Thyroid gland (tissue), 4 donors: ENCODE measurements at regions not wholly inside any gene's neighbourhood (a gene's known extent, or its start where the extent isn't known, plus 50 kb on each side); places are given as distances from the start of the nearest gene placed in this dataset.

Experiments
- DNase-seq, 2 donors: peaks; one replicate each; pipeline ENCODE4 v3.0.0-alpha.2; 2019
- H3K27ac ChIP-seq, 3 donors: fragments of 200-600 bp; sonication (generic); 1 replicate in 2 of 3; 2 replicates in 1 of 3; pipeline ENCODE4 v1.5.1; 2016 to 2019; ENCODE audit warnings: mild to moderate bottlenecking in 1 of 3, moderate library complexity in 1 of 3
- H3K27me3 ChIP-seq: fragments of 200-600 bp; sonication (generic); one replicate; pipeline ENCODE4 v1.5.1; 2019
- H3K36me3 ChIP-seq, 2 donors: fragments of 200-600 bp; sonication (generic); one replicate each; pipeline ENCODE4 v1.5.1; 2016 to 2019
- H3K4me1 ChIP-seq, 2 donors: fragments of 200-600 bp; sonication (generic); one replicate each; pipeline ENCODE4 v1.5.1; 2017 to 2019
- H3K4me3 ChIP-seq, 3 donors: fragments of 200-600 bp; sonication (generic); replicated peaks in 1 of 3; 1 replicate in 2 of 3; 2 replicates in 1 of 3; pipeline ENCODE4 v1.5.1; 2016; ENCODE audit warnings: mild to moderate bottlenecking in 1 of 3
- H3K9me3 ChIP-seq: fragments of 200-600 bp; sonication (generic); one replicate; pipeline ENCODE4 v1.5.1; 2017
- CTCF ChIP-seq, 6 experiments: fragments of 200-600 bp in 3 of 6; fragments of 450-650 bp in 3 of 6; sonication (generic) in 3 of 6; IDR thresholded peaks; one replicate each; pipeline ENCODE4 v1.5.1; 2016 to 2019; ENCODE audit warnings: antibody characterized with exemption in 6 of 6, mild to moderate bottlenecking in 2 of 6, inconsistent platforms in 1 of 6, moderate library complexity in 1 of 6
- POLR2A ChIP-seq, 2 donors: fragments of 450-650 bp; IDR thresholded peaks; one replicate each; pipeline ENCODE4 v1.6.1; 2017; ENCODE audit warnings: antibody characterized with exemption in 2 of 2, mild to moderate bottlenecking in 2 of 2, moderate library complexity in 1 of 2
- WGBS, 2 donors: methylation state at CpG; one replicate each; pipeline ENCODE4 v1.1.5; 2017; 5-methylcytosine and 5-hydroxymethylcytosine counted together
- intact Hi-C: fragments of 100-400 bp; cut with DNase I; formaldehyde crosslinking; loops from one replicate; pipeline ENCODE4 v1.15.1; 2023

- TF ChIP-seq CTCF (IDR thresholded peaks at IDR 0.05) (no peak), POLR2A (IDR thresholded peaks at IDR 0.05) (no peak)
- Histone ChIP-seq H3K27ac (no peak overlapping the region), H3K9me3 (no peaks in the 10 kb centered on the region), H3K4me3 (no peak overlapping the region), H3K27me3 (no peaks in the 10 kb centered on the region), H3K36me3 (no peaks in the 10 kb centered on the region), H3K4me1 (no peaks in the 10 kb centered on the region)
- 95 to 98% methylated on average over 3 of the region's 3 CpGs for WGBS, 2 donors
- intact Hi-C loops = no loop called here
- DNase-seq = no peak
Observed at GRCh38 chr6:140168365-140168764, 793.9 kb upstream of the CITED2 start.

DNA sequence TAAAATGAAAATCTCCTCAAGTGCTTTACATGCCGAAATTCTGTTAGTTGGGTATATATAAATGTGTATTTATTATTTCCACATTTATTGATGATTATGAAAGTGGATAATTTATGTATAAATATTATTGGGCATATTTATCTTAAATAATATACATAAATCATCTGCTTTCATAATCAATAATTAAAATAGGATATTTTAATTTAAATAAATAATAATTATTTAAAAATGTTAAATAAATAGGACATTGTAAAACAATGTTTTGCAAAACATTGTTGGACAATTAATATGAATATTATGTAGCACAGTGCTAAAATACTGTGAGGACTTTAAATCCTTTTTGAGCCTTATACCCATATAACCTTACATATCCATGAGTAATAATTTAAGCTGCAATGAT is 786.5 kb upstream of the CITED2 start:
- intact Hi-C loops = no loop called here

GRCh38 chr6:140160494-140160893 is 786.0 kb upstream of the CITED2 start:
- Histone ChIP-seq H3K27me3 (no peaks in the 10 kb centered on the region), H3K4me1 (no peaks in the 10 kb centered on the region), H3K27ac (no peak overlapping the region), H3K9me3 (no peaks in the 10 kb centered on the region), H3K36me3 (no peaks in the 10 kb centered on the region), H3K4me3 (no peak overlapping the region)
- intact Hi-C loops = no loop called here
- DNase-seq = no peak
- TF ChIP-seq POLR2A (IDR thresholded peaks at IDR 0.05) (no peak), CTCF (IDR thresholded peaks at IDR 0.05) (no peak)
- 95 to 99% methylated on average over 3 of the region's 3 CpGs for WGBS, 2 donors

More for the DNA sequence above, 786.5 kb upstream of the CITED2 start:
- Histone ChIP-seq H3K4me1 (no peaks in the 10 kb centered on the region), H3K9me3 (no peaks in the 10 kb centered on the region), H3K27ac (no peak overlapping the region), H3K4me3 (no peak overlapping the region), H3K36me3 (no peaks in the 10 kb centered on the region), H3K27me3 (no peaks in the 10 kb centered on the region)
- no peak for TF ChIP-seq CTCF (IDR thresholded peaks at IDR 0.05)
- no peak for TF ChIP-seq POLR2A (IDR thresholded peaks at IDR 0.05)
- no peak for DNase-seq
- WGBS, 2 donors = 94 to 98% methylated on average over 1 of the region's 1 CpG

DNA sequence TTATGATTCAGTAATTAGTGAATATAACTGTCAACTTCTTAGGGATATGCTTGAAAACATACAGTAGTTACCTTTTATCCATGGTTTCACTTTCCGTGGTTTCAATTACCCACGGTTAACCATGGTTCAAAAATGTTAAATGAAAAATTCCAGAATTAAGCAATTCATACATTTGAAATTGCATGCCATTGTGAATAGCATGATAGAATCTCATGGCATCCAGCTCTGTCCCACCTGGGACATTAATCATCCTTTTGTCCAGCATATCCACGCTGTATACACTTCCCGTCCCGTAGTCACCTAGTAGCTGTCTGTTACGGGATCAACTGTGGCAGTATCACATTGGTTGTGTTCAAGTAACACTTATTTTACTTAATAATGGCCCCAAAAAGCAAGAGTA is 781.7 kb upstream of the CITED2 start:
- TF ChIP-seq POLR2A (IDR thresholded peaks at IDR 0.05) (no peak), CTCF (IDR thresholded peaks at IDR 0.05) (no peak)
- no peak overlapping the region for H3K27ac ChIP-seq
- 97 to 98% methylated on average over 6 of the region's 6 CpGs for WGBS, 2 donors
- no peaks in the 10 kb centered on the region for H3K9me3 ChIP-seq
- intact Hi-C loops = no loop called here
- no peaks in the 10 kb centered on the region for H3K27me3 ChIP-seq
- no peak overlapping the region for H3K4me3 ChIP-seq
- no peak for DNase-seq
- no peaks in the 10 kb centered on the region for H3K4me1 ChIP-seq
- no peaks in the 10 kb centered on the region for H3K36me3 ChIP-seq

DNA sequence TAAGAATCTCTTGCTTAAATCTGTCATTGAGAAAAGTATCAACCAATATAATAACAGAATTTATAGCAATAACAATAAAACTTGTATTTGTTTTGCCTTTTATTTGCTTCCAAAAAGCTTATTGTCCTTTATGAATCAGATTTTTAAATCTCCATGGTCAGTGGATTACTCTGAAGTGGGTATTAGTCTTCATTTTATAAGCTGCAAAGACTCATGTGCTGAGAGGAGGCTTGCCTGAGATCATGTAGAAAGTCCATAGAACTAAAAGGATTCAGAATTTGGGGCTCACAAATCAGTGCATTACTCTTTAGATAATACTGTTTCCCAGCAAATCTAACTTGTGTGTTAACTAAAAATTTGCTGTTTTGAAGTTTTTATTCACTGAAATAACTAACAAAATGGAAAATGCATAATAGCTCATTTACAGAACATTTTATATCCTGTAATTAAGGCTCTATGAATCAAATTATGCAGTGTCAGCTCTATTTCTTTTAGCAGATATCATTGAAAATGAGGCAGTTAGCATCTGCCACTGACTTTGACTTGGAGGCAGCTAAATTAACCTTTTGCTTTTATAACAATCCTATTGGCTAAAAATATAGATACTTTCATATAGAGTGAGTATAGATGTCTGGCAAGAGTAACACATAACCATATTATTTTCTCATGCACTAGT is 781.1 kb upstream of the CITED2 start:
- TF ChIP-seq POLR2A (IDR thresholded peaks at IDR 0.05) (no peak), CTCF (IDR thresholded peaks at IDR 0.05) (no peak)
- H3K27ac ChIP-seq = no peak overlapping the region
- intact Hi-C loops = no loop called here
- H3K9me3 ChIP-seq = no peaks in the 10 kb centered on the region
- no peaks in the 10 kb centered on the region for H3K27me3 ChIP-seq
- no peak for DNase-seq
- H3K36me3 ChIP-seq = no peaks in the 10 kb centered on the region
- H3K4me3 ChIP-seq = no peak overlapping the region
- H3K4me1 ChIP-seq = no peaks in the 10 kb centered on the region
